ENCODE measurements at regions not wholly inside any gene's neighbourhood (a gene's known extent, or its start where the extent isn't known, plus 50 kb on each side); places are given as distances from the start of the nearest gene placed in this dataset.

GRCh38 chr6:165831812-165832510, 168.9 kb upstream of the PDE10A start:
- TF ChIP-seq CTCF (IDR thresholded peaks at IDR 0.05; ENCODE audit: borderline replicate concordance, extremely low read depth, low read length, poor library complexity, severe bottlenecking), result no peak
- TF ChIP-seq EZH2 (IDR thresholded peaks at IDR 0.05; ENCODE audit: borderline replicate concordance, low read depth, low read length, severe bottlenecking), result no peak

All from DND-41 (cell line).